ENCODE measurements at regions not wholly inside any gene's neighbourhood (a gene's known extent, or its start where the extent isn't known, plus 50 kb on each side); places are given as distances from the start of the nearest gene placed in this dataset.

GRCh38 chr6:40054186-40054585 lies 119.9 kb upstream of the MOCS1 start:
- DNase-seq = no peak
- in situ Hi-C loops (cut with HindIII; ENCODE audit: low pct_ligation_motif_present, low pct_unique_long_range_greater_than_20kb, low sequenced_read_pairs) = no loop called here

- no peak for DNase-seq
- in situ Hi-C loops (cut with HindIII; ENCODE audit: low pct_ligation_motif_present, low pct_unique_long_range_greater_than_20kb, low sequenced_read_pairs) = no loop called here
Measured at GRCh38 chr6:40049128-40049527, 114.9 kb upstream of the MOCS1 start.

GRCh38 chr6:40044196-40044595 lies 109.9 kb upstream of the MOCS1 start:
- in situ Hi-C loops (cut with HindIII; ENCODE audit: low pct_ligation_motif_present, low pct_unique_long_range_greater_than_20kb, low sequenced_read_pairs) = no loop called here
- no peak for DNase-seq

- no peak for DNase-seq
- in situ Hi-C loops (cut with HindIII; ENCODE audit: low pct_ligation_motif_present, low pct_unique_long_range_greater_than_20kb, low sequenced_read_pairs) = no loop called here
Measured at GRCh38 chr6:40042232-40042631, 108.0 kb upstream of the MOCS1 start.

GRCh38 chr6:40039042-40039441 lies 104.8 kb upstream of the MOCS1 start:
- in situ Hi-C loops (cut with HindIII; ENCODE audit: low pct_ligation_motif_present, low pct_unique_long_range_greater_than_20kb, low sequenced_read_pairs) = no loop called here
- DNase-seq = no peak

- DNase-seq = no peak
- in situ Hi-C loops (cut with HindIII; ENCODE audit: low pct_ligation_motif_present, low pct_unique_long_range_greater_than_20kb, low sequenced_read_pairs) = no loop called here
Measured at GRCh38 chr6:40038626-40039025, 104.4 kb upstream of the MOCS1 start.

- no peak for DNase-seq
Measured at GRCh38 chr6:40037271-40037670, 103.0 kb upstream of the MOCS1 start.

GRCh38 chr6:40036186-40036585 lies 101.9 kb upstream of the MOCS1 start:
- DNase-seq = no peak
- in situ Hi-C loops (cut with HindIII; ENCODE audit: low pct_ligation_motif_present, low pct_unique_long_range_greater_than_20kb, low sequenced_read_pairs) = no loop called here

More at GRCh38 chr6:40037271-40037670, 103.0 kb upstream of the MOCS1 start:
- in situ Hi-C loops (cut with HindIII; ENCODE audit: low pct_ligation_motif_present, low pct_unique_long_range_greater_than_20kb, low sequenced_read_pairs) = no loop called here

GRCh38 chr6:40028449-40028848 lies 94.2 kb upstream of the MOCS1 start:
- in situ Hi-C loops (cut with HindIII; ENCODE audit: low pct_ligation_motif_present, low pct_unique_long_range_greater_than_20kb, low sequenced_read_pairs) = no loop called here
- DNase-seq = no peak

- in situ Hi-C loops (cut with HindIII; ENCODE audit: low pct_ligation_motif_present, low pct_unique_long_range_greater_than_20kb, low sequenced_read_pairs) = no loop called here
Measured at GRCh38 chr6:40022867-40023266, 88.6 kb upstream of the MOCS1 start.

GRCh38 chr6:40020166-40020565 lies 85.9 kb upstream of the MOCS1 start:
- no peak for DNase-seq
- in situ Hi-C loops (cut with HindIII; ENCODE audit: low pct_ligation_motif_present, low pct_unique_long_range_greater_than_20kb, low sequenced_read_pairs) = no loop called here

More at GRCh38 chr6:40022867-40023266, 88.6 kb upstream of the MOCS1 start:
- DNase-seq = no peak

- no peak for DNase-seq
- in situ Hi-C loops (cut with HindIII; ENCODE audit: low pct_ligation_motif_present, low pct_unique_long_range_greater_than_20kb, low sequenced_read_pairs) = no loop called here
Measured at GRCh38 chr6:40015530-40015929, 81.3 kb upstream of the MOCS1 start.

GRCh38 chr6:40011844-40012243 lies 77.6 kb upstream of the MOCS1 start:
- no peak for DNase-seq
- in situ Hi-C loops (cut with HindIII; ENCODE audit: low pct_ligation_motif_present, low pct_unique_long_range_greater_than_20kb, low sequenced_read_pairs) = no loop called here

GRCh38 chr6:40000964-40001515 lies 66.8 kb upstream of the MOCS1 start:
- DNase-seq = no peak
- in situ Hi-C loops (cut with HindIII; ENCODE audit: low pct_ligation_motif_present, low pct_unique_long_range_greater_than_20kb, low sequenced_read_pairs) = no loop called here

- in situ Hi-C loops (cut with HindIII; ENCODE audit: low pct_ligation_motif_present, low pct_unique_long_range_greater_than_20kb, low sequenced_read_pairs) = no loop called here
- DNase-seq = no peak
Measured at GRCh38 chr6:39999006-39999867, 65.0 kb upstream of the MOCS1 start.

- in situ Hi-C loops (cut with HindIII; ENCODE audit: low pct_ligation_motif_present, low pct_unique_long_range_greater_than_20kb, low sequenced_read_pairs) = no loop called here
- no peak for DNase-seq
Measured at GRCh38 chr6:39998126-39998525, 63.9 kb upstream of the MOCS1 start.

- DNase-seq = no peak
- in situ Hi-C loops (cut with HindIII; ENCODE audit: low pct_ligation_motif_present, low pct_unique_long_range_greater_than_20kb, low sequenced_read_pairs) = no loop called here
Measured at GRCh38 chr6:39997101-39997635, 62.9 kb upstream of the MOCS1 start.

- DNase-seq = no peak
- in situ Hi-C loops (cut with HindIII; ENCODE audit: low pct_ligation_motif_present, low pct_unique_long_range_greater_than_20kb, low sequenced_read_pairs) = no loop called here
Measured at GRCh38 chr6:39995633-39996032, 61.4 kb upstream of the MOCS1 start.

GRCh38 chr6:39992861-39993622 lies 58.8 kb upstream of the MOCS1 start:
- DNase-seq = no peak
- in situ Hi-C loops (cut with HindIII; ENCODE audit: low pct_ligation_motif_present, low pct_unique_long_range_greater_than_20kb, low sequenced_read_pairs) = no loop called here
